HFF-Myc (cell line): ENCODE measurements at regions not wholly inside any gene's neighbourhood (a gene's known extent, or its start where the extent isn't known, plus 50 kb on each side); places are given as distances from the start of the nearest gene placed in this dataset.

Source experiments
- DNase-seq: peaks from one replicate; pipeline ENCODE4 v3.0.0-alpha.2; 2011; ENCODE audit warnings: low read depth; ENCODE audit errors: extremely low read depth
- H3K4me3 ChIP-seq: replicated peaks from 2 replicates; pipeline ENCODE4 v1.5.1; 2011; ENCODE audit warnings: low read depth, mild to moderate bottlenecking, control low read depth, low read length
- CTCF ChIP-seq: IDR thresholded peaks from 2 replicates; pipeline ENCODE4 v1.5.1; 2012; ENCODE audit warnings: mild to moderate bottlenecking, low read depth, low read length, control low read depth; ENCODE audit errors: missing control alignments

GRCh38 chrX:40359593-40359992, 221.2 kb upstream of the ATP6AP2 start:
- no peak for TF ChIP-seq CTCF
- H3K4me3 ChIP-seq, result no peak overlapping the region
- DNase-seq, result no peak

- no peak for DNase-seq
- no peak for TF ChIP-seq CTCF
- no peak overlapping the region for H3K4me3 ChIP-seq
These were observed 221.8 kb upstream of the ATP6AP2 start for GRCh38 chrX:40358994-40359393.

- TF ChIP-seq CTCF, result no peak
- no peak overlapping the region for H3K4me3 ChIP-seq
- no peak for DNase-seq
These were observed 231.5 kb upstream of the ATP6AP2 start for GRCh38 chrX:40349251-40349650.

- no peak for TF ChIP-seq CTCF
- DNase-seq, result no peak
- no peak overlapping the region for H3K4me3 ChIP-seq
These were observed 234.4 kb upstream of the ATP6AP2 start for GRCh38 chrX:40346379-40346778.

GRCh38 chrX:40343319-40343718, 237.5 kb upstream of the ATP6AP2 start:
- no peak for TF ChIP-seq CTCF
- no peak overlapping the region for H3K4me3 ChIP-seq
- no peak for DNase-seq

- TF ChIP-seq CTCF, result no peak
- no peak overlapping the region for H3K4me3 ChIP-seq
- no peak for DNase-seq
These were observed 240.7 kb upstream of the ATP6AP2 start for GRCh38 chrX:40340116-40340515.

GRCh38 chrX:40333344-40333743, 235.6 kb upstream of the BCOR start:
- no peak for TF ChIP-seq CTCF
- H3K4me3 ChIP-seq, result no peak overlapping the region
- no peak for DNase-seq
